ENCODE measurements at regions not wholly inside any gene's neighbourhood (a gene's known extent, or its start where the extent isn't known, plus 50 kb on each side); places are given as distances from the start of the nearest gene placed in this dataset.
"Not testable (repeated sequence)": the region's sequence is repeated elsewhere in the genome, so short reads cannot be mapped to it uniquely, and the experiment has no call there.

DNA sequence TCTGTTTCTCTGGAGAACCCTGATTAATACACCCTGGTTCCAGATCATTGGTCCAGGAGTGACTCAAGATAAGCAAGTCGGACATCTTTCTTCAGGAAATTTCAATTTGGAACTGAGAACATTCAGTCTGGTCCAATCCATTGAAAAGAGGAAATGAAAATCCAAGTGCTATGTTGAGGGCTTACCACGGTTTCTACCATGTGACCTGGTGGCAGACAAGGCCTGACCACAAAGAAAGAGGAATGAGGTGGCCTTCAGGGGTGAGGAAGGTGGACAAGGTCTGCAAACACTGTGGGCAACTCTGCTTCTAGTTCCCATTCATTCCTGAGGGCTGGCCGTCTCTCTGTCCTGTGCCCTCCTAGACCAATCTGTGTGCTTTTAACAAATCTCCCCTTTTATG, 149.2 kb upstream of the GHITM start:
- no peak for DNase-seq

DNA sequence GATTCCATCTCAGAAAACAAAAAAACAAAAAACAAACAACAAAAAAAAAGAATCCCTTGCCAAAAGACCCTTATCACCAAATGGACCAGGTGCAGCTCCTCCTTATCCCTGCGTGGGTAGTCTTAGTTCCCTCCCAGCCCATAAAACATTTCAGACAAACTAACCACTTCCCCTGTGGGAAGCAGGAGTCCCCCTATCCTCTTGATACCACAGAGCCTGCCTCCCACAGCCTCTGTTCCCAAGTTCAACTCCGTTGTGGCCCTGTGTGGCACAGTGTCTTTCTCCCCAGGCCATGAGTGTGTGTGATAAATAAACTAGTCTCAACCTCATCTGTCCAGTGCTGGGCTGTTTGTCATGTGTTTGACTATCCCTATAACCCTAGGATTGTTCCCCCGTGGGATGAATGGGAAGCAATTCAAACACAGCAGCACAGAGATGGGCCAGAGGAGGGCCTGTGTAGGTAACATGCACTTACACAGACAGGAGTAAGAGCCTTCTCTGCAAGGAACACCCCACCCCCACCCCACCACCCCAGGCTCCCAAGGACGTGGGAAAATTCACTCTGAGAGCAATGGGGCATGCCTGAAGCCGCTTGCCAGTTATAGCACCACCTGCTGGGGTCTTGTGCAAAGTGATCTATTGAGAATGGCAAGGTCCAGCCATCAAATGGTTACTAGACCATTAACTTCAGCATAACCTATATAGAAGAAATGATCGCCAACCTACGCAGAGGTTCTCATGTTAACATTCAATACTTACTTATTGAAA, 147.1 kb upstream of the GHITM start:
- no peak for DNase-seq

DNA sequence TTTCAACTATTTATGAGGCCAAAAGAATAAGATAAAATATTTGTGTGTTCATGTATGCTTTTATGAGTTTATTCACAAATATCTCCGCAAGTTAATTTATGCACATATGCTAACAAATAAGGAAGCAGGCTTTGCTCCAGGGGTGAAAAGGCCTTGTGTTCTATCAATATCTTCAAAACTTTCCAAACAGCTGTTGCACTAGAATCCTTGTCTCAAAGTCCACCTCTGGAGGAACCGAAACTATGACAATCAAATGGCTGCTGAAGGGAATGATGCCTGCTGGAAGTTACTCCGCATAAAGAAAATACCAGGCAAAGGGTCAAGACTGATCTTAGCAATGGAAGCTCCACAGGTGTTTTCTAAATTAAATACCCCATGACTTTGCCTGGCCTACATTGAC, 145.0 kb upstream of the GHITM start:
- DNase-seq = no peak

DNA sequence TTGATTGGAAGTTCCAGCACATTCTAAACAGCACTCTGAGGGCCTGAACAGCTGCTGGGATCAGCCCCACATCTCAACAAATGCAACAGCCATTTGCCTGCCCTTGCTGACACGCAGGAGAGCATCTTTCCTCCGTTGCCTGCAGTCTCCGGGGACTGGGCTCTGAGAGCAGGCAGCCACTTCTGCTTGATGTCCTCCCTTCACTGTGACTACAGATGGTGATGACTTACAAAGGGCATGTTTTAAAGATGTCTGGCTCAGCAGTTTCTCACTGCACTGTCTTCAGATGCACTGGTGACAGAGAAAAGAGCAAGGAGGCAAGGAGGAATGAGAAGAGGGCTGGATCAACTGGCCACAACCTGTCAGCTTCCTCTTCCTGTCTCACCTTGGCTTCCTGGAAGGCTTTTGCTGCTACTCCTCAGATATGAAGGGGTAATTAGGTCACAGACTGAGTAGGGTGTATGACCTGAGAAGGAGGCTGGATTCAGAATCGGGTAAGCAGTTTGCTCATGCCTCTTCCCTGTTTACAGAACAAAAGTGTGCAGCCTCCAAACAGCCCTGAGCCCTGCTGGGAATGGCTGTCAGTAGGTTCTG, 143.5 kb upstream of the GHITM start:
- no peak for DNase-seq

DNA sequence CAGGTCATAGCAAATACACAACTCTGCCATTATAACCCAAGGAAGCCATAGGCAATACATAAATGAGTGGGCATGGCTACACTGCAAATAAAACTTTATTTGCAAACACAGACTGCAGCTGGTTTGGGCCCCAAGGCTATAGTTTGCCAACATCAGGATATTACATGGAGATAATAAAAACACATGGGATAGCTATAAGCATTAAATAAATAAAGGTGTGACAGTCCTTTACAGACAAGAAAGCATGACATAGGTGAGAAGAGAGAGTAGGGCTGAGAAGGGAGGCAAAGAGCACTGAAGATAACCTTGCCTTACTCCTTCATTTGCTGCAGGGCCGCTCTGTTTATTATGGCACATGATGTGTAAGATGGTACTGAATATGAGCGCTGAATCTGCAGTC, 135.1 kb upstream of the GHITM start:
- DNase-seq = no peak

DNA sequence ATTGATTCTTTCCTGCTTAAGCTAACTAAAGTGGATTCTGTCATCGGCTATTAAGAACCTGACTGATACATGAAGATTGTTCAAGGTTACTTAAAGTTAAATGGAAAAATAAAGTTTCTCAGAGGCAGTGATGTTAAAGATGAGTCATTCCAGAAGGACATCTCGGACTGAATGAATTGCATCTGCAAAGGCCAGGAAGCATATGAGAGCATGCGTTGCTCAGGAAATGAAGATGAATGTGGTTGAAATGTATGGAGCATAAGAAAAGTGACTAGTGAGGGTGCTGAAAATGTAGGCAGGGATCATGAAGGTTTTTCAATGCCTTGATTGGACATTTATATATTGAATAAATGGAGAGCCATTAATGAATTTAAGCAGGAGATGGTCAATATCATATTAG, 133.9 kb upstream of the GHITM start:
- DNase-seq = no peak

- no peak for DNase-seq
Observed at GRCh38 chr10:84007482-84007881, 131.8 kb upstream of the GHITM start.

DNA sequence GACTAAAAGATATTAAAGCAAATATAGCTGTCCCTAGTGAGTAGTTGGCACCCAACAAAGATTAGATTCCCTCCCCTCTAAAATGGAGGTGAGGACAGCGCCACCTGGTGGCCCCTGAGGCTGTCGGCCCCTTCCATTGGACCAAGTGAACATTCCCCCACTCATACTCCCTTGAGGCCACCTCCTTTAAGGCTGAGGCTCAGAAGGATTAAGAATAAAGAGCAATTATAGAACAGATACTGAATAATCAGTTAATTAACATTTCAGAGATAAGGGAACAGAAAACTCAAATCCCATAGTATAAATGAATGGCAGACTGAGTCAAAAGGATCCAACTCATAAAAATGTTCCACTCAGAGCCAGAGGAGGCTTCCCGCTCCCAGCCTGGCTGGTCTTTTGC, 130.4 kb upstream of the GHITM start:
- no peak for DNase-seq

GRCh38 chr10:84012431-84012830, 126.9 kb upstream of the GHITM start:
- DNase-seq = no peak

DNA sequence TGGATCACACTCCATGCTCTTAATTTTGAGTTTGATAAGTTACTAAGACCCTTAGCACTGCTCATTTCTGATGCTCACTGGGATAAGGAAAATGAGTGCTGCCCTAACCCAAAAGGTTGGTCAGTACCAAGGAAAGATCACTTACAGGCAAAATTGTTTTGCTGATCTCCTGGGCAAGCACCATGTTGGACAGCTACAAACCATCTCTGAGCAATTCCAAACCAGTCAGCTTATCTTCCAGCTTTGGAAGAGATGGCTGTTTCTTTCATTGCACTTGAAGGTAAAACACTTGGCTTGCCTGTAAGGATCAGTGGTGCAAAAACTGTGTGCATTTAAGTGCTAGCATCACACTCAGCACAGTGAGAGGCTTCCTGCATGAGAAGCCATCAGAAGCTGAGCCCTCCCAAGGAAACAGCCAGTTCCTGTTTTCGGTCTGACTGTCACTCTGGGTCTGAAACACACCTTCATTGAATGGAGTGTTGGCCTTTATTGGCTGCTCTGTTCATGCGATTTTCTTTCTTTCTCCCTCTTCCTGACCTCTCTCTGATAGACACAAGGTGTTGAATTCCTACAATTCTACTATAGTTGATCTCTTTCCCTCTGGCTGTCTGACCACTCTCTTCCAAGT, 126.4 kb upstream of the GHITM start:
- DNase-seq = no peak

- DNase-seq = no peak
Observed at GRCh38 chr10:84015877-84016595, 123.3 kb upstream of the GHITM start.

DNA sequence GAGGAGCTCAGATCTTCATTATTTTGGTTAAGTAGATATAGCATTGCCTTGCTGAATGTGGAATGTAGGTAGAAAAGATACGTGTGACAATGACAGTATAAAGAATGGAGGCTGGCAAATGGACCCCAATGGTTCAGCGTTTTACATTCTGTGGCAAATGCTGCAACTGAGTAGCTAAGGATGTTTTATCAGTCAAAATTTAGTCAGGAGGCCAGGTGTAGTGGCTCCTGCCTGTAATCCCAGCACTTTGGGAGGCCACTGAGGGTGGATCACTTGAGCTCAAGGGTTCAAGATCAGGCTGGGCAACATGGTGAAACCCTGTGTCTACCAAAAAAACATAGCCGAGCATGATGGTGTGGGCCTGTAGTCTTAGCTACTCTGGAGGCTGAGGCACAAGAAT, 120.5 kb upstream of the GHITM start:
- no peak for DNase-seq

GRCh38 chr10:84019854-84020458, 119.4 kb upstream of the GHITM start:
- not testable (repeated sequence) for DNase-seq

- DNase-seq = no peak
Observed at GRCh38 chr10:84026821-84027257, 112.5 kb upstream of the GHITM start.

DNA sequence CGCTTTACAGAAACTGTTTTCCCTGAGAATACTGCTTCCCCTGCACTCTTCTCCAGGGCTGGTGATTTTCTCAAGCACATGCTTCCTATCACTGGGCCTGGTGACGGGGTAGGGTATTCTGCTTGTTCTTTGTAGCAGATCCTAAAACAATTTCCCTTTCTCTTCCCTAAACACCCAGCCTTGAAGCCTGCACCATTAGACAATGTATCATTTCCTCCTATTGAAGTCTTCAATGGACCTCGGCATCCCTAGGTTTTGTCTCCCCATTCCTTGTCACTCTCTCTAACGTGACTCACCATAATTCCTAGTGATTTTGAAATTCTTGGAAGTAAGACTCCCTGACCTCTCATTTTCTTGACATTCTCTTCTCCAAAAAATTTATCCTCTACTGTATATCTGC, 109.5 kb upstream of the GHITM start:
- no peak for DNase-seq

- DNase-seq = no peak
Observed at GRCh38 chr10:84038035-84038434, 101.3 kb upstream of the GHITM start.

DNA sequence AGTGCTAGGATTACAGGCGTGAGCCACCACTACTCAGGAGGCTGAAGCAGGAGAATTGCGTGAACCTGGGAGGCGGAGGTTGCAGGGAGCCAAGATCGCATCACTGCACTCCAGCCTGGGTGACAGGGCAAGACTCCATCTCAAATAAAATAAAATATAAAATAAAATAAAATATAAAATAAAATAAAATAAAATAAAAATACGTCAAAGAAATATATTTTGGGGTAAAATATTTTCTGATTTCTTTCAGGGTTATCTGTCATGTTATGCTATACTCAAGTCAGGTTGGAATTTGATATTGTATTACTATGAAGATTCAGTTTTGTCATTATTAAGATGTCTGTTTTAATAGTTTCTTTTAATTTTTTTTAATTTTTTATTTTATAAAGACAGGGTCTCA, 99.4 kb upstream of the GHITM start:
- DNase-seq = no peak

DNA sequence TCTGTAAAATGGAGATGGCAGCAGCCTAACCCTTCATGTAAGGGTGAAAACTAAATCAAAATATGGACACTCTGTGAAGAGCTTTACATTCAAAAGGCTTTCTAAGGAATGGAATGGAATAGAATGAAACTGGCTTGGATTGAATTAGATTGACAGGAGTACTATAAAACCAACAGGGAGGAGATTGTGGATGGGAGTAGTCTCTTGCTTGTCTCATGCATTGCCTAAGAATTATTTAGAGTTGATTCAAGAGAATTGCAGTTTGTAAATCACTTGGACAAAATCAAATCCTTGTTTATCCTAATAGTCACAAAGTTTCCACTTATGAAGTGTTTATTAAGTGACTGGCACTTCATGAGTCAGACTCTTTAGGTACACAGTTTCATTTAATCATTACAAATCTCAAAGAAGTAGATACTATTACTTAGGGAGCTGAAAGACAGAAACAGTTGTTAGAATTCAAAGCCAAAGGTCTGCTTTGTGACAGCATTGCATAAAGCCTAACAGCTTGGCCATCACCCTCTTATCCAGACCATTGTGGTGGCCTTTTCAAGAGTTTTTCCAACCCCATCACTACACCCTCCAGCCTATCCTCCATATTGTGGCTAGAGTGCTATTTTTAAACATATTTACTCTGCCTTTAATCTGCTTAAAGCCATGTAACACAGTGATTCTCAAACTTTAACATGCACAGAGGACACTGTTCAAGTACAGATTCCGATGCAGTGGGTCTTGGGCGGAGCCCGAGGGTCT, 91.9 kb upstream of the GHITM start:
- DNase-seq = no peak

GRCh38 chr10:84049645-84050011, 89.7 kb upstream of the GHITM start:
- no peak for DNase-seq

GRCh38 chr10:84053626-84054025, 85.7 kb upstream of the GHITM start:
- no peak for DNase-seq

GRCh38 chr10:84054743-84055142, 84.6 kb upstream of the GHITM start:
- no peak for DNase-seq

DNA sequence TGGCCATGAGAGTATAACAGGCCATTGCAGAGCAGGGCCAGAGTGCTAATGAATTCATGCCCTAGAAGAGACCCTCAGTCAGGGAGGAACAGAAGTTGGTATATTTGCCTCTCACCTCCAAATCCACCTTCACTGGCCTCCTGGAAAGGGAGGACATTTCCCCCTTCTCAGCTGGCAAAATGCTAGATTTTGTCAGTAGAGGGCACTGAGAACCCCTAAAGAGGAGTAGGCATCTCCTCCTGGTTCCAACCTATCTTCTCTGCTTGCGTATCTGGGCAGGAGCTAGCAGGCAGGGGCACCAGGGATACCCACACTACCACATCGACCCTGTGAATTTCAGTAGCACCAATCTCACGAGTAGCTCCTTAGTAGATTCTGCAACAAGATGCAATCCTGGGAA, 79.8 kb upstream of the GHITM start:
- no peak for DNase-seq
